ENCODE measurements at regions not wholly inside any gene's neighbourhood (a gene's known extent, or its start where the extent isn't known, plus 50 kb on each side); places are given as distances from the start of the nearest gene placed in this dataset.

- TF ChIP-seq CTCF (IDR thresholded peaks at IDR 0.05), result no peak
- no peak for TF ChIP-seq POLR2A (IDR thresholded peaks at IDR 0.05)
- no peak for TF ChIP-seq POLR2AphosphoS5 (IDR thresholded peaks at IDR 0.05; ENCODE audit: insufficient read depth in 1 of 2, low read depth in 1 of 2)
Observed at GRCh38 chr18:8974279-8974678, 128.2 kb upstream of the NDUFV2 start.
